Kidney epithelial cell (primary cell): ENCODE measurements at regions not wholly inside any gene's neighbourhood (a gene's known extent, or its start where the extent isn't known, plus 50 kb on each side); places are given as distances from the start of the nearest gene placed in this dataset.

Experiments
- DNase-seq: peaks from one replicate; pipeline ENCODE4 v3.0.0-alpha.2; 2010; ENCODE audit warnings: low read depth
- H3K27me3 ChIP-seq: 2 replicates; pipeline ENCODE4 v1.6.0; 2011; ENCODE audit warnings: low read length; ENCODE audit not compliant: control insufficient read depth, insufficient read depth
- H3K36me3 ChIP-seq: 2 replicates; pipeline ENCODE4 v1.5.1; 2011; ENCODE audit warnings: low read length; ENCODE audit not compliant: control insufficient read depth, insufficient read depth
- H3K4me3 ChIP-seq: 2 replicates; pipeline ENCODE4 v1.5.1; 2011; ENCODE audit warnings: low read depth, mild to moderate bottlenecking, control low read depth, low read length
- TF ChIP-seq, protein P1 (sequence below): IDR thresholded peaks from 2 replicates; pipeline ENCODE4 v1.5.1; 2011; ENCODE audit warnings: mild to moderate bottlenecking, moderate library complexity, low read length, control low read depth, inconsistent platforms; ENCODE audit not compliant: insufficient read depth, poor library complexity, severe bottlenecking

DNA sequence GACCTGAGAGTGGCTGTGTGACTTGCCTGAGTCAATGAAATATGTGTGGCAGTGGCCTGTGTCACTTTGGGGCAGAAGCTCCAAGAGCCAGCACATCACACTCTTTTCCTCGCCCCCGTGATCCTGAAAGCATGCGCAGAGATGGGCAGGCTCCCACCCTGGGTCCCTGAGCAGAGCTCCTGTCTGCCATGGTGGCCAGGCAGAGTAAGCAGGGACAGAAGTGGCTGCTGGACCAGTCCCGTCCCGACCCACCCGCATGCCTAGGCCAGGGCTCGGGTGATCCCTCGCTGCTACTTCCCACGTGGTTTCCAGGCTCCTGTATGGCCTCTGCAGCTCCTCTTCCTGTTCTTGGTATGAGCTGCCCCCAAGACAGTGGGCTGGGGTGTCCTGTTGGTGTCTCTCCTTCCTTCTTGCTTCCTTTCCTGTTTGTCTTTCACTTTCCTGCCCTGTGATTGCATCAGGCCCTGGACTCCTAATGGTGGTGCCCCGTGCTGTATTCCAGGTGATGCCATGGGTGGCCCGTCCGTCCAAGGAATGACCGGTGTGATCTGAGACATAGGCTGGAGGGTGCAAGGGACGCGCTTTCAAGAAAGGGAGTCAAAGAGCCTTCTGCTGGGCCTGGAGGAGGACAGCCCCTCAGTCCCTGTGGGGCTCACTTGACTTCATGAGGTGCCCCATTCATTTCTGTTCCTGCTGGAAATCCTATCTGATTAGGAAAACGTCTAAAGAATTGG lies 71.4 kb upstream of the SHH start:
- Histone ChIP-seq H3K4me3 (no peak overlapping the region), H3K27me3 (no peaks in the 10 kb centered on the region), H3K36me3 (no peaks in the 10 kb centered on the region)
- TF ChIP-seq, protein P1, sequence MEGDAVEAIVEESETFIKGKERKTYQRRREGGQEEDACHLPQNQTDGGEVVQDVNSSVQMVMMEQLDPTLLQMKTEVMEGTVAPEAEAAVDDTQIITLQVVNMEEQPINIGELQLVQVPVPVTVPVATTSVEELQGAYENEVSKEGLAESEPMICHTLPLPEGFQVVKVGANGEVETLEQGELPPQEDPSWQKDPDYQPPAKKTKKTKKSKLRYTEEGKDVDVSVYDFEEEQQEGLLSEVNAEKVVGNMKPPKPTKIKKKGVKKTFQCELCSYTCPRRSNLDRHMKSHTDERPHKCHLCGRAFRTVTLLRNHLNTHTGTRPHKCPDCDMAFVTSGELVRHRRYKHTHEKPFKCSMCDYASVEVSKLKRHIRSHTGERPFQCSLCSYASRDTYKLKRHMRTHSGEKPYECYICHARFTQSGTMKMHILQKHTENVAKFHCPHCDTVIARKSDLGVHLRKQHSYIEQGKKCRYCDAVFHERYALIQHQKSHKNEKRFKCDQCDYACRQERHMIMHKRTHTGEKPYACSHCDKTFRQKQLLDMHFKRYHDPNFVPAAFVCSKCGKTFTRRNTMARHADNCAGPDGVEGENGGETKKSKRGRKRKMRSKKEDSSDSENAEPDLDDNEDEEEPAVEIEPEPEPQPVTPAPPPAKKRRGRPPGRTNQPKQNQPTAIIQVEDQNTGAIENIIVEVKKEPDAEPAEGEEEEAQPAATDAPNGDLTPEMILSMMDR: no peak
- DNase-seq: no peak

DNA sequence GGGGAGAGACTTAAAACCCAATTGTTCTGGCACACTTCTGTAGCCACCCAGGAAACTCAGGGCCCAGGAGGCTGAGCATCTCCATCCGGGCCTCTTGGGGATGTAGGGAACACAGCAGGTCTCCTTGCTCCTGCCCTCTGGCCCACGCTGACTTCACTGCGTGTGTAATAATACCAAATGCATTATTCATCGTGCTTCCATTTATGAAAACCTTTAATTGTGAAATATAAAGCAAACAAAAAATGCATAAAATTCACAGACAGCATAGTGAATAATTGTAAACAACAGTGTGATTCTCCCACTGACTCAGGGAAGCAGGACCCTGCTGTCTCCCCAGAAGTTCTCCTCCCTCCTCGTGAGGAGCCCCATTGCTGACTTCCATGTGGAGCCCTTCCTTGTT lies 70.3 kb upstream of the SHH start:
- TF ChIP-seq, protein P1: no peak
- H3K27me3 ChIP-seq: no peaks in the 10 kb centered on the region
- H3K36me3 ChIP-seq: no peaks in the 10 kb centered on the region
- no peak overlapping the region for H3K4me3 ChIP-seq
- DNase-seq: no peak

DNA sequence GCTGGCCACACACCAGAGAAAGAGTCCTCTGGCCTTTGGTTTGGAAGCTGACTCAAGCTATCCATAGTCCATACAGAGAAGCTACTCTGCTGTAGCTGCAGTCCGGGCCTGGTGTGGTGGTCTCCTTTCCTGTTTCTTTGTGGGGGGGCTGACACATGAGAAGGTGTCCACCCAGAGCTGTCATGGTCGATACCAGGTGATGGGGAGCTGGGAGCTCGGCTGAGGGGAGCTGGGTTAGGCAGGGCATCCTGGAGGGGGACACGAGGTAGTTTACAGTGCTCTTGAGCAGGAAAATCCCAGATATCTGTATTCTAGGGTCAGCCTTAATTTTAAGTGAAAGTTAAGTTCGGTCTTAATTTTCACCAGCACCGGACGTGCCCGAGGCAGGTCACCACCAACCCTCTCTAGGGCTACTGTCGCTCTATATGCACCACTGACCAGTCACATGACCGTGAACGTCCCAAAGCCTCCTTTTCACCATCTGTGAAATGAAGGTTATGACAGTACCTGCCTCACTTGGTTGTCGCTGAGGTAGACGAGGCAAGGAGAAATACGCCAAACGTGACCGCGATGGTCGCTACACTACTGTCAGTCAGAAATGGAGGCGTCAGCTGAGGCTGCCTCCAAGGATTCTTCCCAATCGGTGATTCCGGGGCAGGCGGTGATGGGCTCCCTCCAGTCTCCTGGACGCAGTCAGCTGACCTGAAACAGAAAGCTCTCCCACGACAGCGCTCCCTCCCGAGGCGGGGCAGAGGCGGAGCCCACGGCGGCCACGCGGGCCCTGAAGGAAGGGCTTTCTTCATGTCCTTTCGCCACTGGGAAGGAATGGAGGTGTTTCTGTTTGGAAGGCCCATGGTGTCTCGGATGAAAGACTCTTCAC lies 69.4 kb upstream of the SHH start:
- DNase-seq: no peak
- TF ChIP-seq, protein P1: no peak
- Histone ChIP-seq H3K4me3 (no peak overlapping the region), H3K36me3 (no peaks in the 10 kb centered on the region), H3K27me3 (no peaks in the 10 kb centered on the region)

DNA sequence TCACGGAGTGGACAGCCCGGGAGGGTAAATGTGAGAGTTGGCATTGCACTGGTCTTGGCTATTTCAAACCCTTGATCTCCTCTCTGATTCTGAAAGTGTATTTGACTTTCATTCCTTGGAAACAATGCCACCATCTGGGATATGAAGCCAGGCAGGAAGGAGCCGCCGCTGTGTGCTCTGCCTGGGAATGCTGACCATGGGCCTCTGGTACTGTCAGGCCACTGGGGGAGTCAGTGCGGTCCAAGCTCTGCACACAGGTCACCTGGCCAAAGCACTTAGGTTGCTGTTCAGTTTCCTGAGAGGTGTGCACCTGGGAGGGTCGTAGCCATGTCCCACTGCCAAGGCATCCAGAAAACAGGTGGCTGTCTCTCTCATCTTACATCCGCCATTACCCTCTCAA lies 68.5 kb upstream of the SHH start:
- TF ChIP-seq, protein P1: no peak
- Histone ChIP-seq H3K4me3 (no peak overlapping the region), H3K27me3 (no peaks in the 10 kb centered on the region), H3K36me3 (no peaks in the 10 kb centered on the region)
- no peak for DNase-seq

GRCh38 chr7:155879592-155879991 lies 67.3 kb upstream of the SHH start:
- Histone ChIP-seq H3K36me3 (no peaks in the 10 kb centered on the region), H3K27me3 (no peaks in the 10 kb centered on the region), H3K4me3 (no peak overlapping the region)
- TF ChIP-seq, protein P1: no peak
- no peak for DNase-seq

DNA sequence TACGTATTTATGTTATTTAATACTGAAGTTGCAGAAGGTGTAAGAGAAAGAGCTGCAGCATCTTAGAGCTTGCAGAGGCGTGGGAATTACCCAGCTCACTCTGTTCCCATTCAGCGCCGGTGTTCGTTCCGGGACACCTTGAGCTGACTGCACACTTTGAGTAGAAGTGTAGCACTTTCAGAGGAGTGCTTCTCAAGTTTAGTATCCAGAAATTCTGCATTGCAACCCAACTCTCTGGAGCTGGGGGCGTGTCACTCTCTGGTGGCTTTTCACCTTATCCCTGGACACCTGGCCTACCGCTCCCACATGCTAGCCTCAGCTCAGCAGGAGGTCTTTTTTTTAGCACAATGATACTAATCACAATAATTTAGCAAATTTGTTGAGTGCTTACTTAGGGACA lies 66.4 kb upstream of the SHH start:
- Histone ChIP-seq H3K36me3 (no peaks in the 10 kb centered on the region), H3K4me3 (no peak overlapping the region), H3K27me3 (no peaks in the 10 kb centered on the region)
- DNase-seq: no peak
- TF ChIP-seq, protein P1: no peak
